ENCODE measurements at regions not wholly inside any gene's neighbourhood (a gene's known extent, or its start where the extent isn't known, plus 50 kb on each side); places are given as distances from the start of the nearest gene placed in this dataset.
"Not testable (repeated sequence)": the region's sequence is repeated elsewhere in the genome, so short reads cannot be mapped to it uniquely, and the experiment has no call there.

- Histone ChIP-seq H3K27ac (ENCODE audit: low read depth in 1 of 2, low read length in 1 of 2) (no peak overlapping the region), H3K4me1 (ENCODE audit: control insufficient read depth in 2 of 2, insufficient read depth in 2 of 2, low read length in 2 of 2) (no peaks in the 10 kb centered on the region), H3K36me3 (ENCODE audit: control insufficient read depth in 2 of 2, insufficient read depth in 2 of 2, low read length in 1 of 2) (no peaks in the 10 kb centered on the region), H3K4me3 (ENCODE audit: low read length in 2 of 2) (no peak overlapping the region), H3K9me3 (ENCODE audit: control insufficient read depth in 2 of 2, insufficient read depth in 1 of 2, low read length in 1 of 2) (no peaks in the 10 kb centered on the region), H3K27me3 (ENCODE audit: control insufficient read depth in 2 of 2, insufficient read depth in 1 of 2, low read length in 1 of 2) (no peaks in the 10 kb centered on the region)
- DNase-seq (ENCODE audit: low read depth in 6 of 9, low spot score in 9 of 9), result no peak
- 55% methylated on average over 1 of the region's 1 CpG for WGBS
These were observed 129.8 kb downstream of the TPBG start for GRCh38 chr6:82493467-82493866.

- no peak for DNase-seq (ENCODE audit: low read depth in 6 of 9, low spot score in 9 of 9)
- H3K36me3 ChIP-seq (ENCODE audit: control insufficient read depth in 2 of 2, insufficient read depth in 2 of 2, low read length in 1 of 2), result no peaks in the 10 kb centered on the region
- H3K4me3 ChIP-seq (ENCODE audit: low read length in 2 of 2), result no peak overlapping the region
- H3K27me3 ChIP-seq (ENCODE audit: control insufficient read depth in 2 of 2, insufficient read depth in 1 of 2, low read length in 1 of 2), result no peaks in the 10 kb centered on the region
- H3K27ac ChIP-seq (ENCODE audit: low read depth in 1 of 2, low read length in 1 of 2), result no peak overlapping the region
- no peaks in the 10 kb centered on the region for H3K4me1 ChIP-seq (ENCODE audit: control insufficient read depth in 2 of 2, insufficient read depth in 2 of 2, low read length in 2 of 2)
- H3K9me3 ChIP-seq (ENCODE audit: control insufficient read depth in 2 of 2, insufficient read depth in 1 of 2, low read length in 1 of 2), result no peaks in the 10 kb centered on the region
These were observed 130.8 kb downstream of the TPBG start for GRCh38 chr6:82494367-82494766.

- 86% methylated on average over 5 of the region's 5 CpGs for WGBS
- H3K4me3 ChIP-seq (ENCODE audit: low read length in 2 of 2); H3K27ac ChIP-seq (ENCODE audit: low read depth in 1 of 2, low read length in 1 of 2); H3K9me3 ChIP-seq (ENCODE audit: control insufficient read depth in 2 of 2, insufficient read depth in 1 of 2, low read length in 1 of 2); H3K36me3 ChIP-seq (ENCODE audit: control insufficient read depth in 2 of 2, insufficient read depth in 2 of 2, low read length in 1 of 2); DNase-seq (ENCODE audit: low read depth in 6 of 9, low spot score in 9 of 9); H3K4me1 ChIP-seq (ENCODE audit: control insufficient read depth in 2 of 2, insufficient read depth in 2 of 2, low read length in 2 of 2); H3K27me3 ChIP-seq (ENCODE audit: control insufficient read depth in 2 of 2, insufficient read depth in 1 of 2, low read length in 1 of 2): not testable (repeated sequence)
These were observed 138.3 kb downstream of the TPBG start for GRCh38 chr6:82501901-82502300.

GRCh38 chr6:82506526-82506925 is 142.9 kb downstream of the TPBG start:
- Histone ChIP-seq H3K36me3 (ENCODE audit: control insufficient read depth in 2 of 2, insufficient read depth in 2 of 2, low read length in 1 of 2) (no peaks in the 10 kb centered on the region), H3K27ac (ENCODE audit: low read depth in 1 of 2, low read length in 1 of 2) (no peak overlapping the region), H3K4me1 (ENCODE audit: control insufficient read depth in 2 of 2, insufficient read depth in 2 of 2, low read length in 2 of 2) (no peaks in the 10 kb centered on the region), H3K4me3 (ENCODE audit: low read length in 2 of 2) (no peak overlapping the region), H3K9me3 (ENCODE audit: control insufficient read depth in 2 of 2, insufficient read depth in 1 of 2, low read length in 1 of 2) (no peaks in the 10 kb centered on the region), H3K27me3 (ENCODE audit: control insufficient read depth in 2 of 2, insufficient read depth in 1 of 2, low read length in 1 of 2) (no peaks in the 10 kb centered on the region)
- 80% methylated on average over 1 of the region's 1 CpG for WGBS
- DNase-seq (ENCODE audit: low read depth in 6 of 9, low spot score in 9 of 9), result no peak

GRCh38 chr6:82507112-82507511 is 143.5 kb downstream of the TPBG start:
- Histone ChIP-seq H3K27me3 (ENCODE audit: control insufficient read depth in 2 of 2, insufficient read depth in 1 of 2, low read length in 1 of 2) (no peaks in the 10 kb centered on the region), H3K4me3 (ENCODE audit: low read length in 2 of 2) (no peak overlapping the region), H3K36me3 (ENCODE audit: control insufficient read depth in 2 of 2, insufficient read depth in 2 of 2, low read length in 1 of 2) (no peaks in the 10 kb centered on the region), H3K27ac (ENCODE audit: low read depth in 1 of 2, low read length in 1 of 2) (no peak overlapping the region), H3K4me1 (ENCODE audit: control insufficient read depth in 2 of 2, insufficient read depth in 2 of 2, low read length in 2 of 2) (no peaks in the 10 kb centered on the region), H3K9me3 (ENCODE audit: control insufficient read depth in 2 of 2, insufficient read depth in 1 of 2, low read length in 1 of 2) (peaks cover 0 to under 1% of the 10 kb centered on the region in 2 donors)
- WGBS, result 37% methylated on average over 1 of the region's 1 CpG
- DNase-seq (ENCODE audit: low read depth in 6 of 9, low spot score in 9 of 9), result no peak

GRCh38 chr6:82511546-82511945 is 147.9 kb downstream of the TPBG start:
- H3K4me1 ChIP-seq (ENCODE audit: control insufficient read depth in 2 of 2, insufficient read depth in 2 of 2, low read length in 2 of 2), result no peaks in the 10 kb centered on the region
- H3K4me3 ChIP-seq (ENCODE audit: low read length in 2 of 2), result no peak overlapping the region
- H3K27me3 ChIP-seq (ENCODE audit: control insufficient read depth in 2 of 2, insufficient read depth in 1 of 2, low read length in 1 of 2), result no peaks in the 10 kb centered on the region
- no peaks in the 10 kb centered on the region for H3K36me3 ChIP-seq (ENCODE audit: control insufficient read depth in 2 of 2, insufficient read depth in 2 of 2, low read length in 1 of 2)
- whole genome bisulfite sequencing, result 78% methylated on average over 2 of the region's 2 CpGs
- DNase-seq (ENCODE audit: low read depth in 6 of 9, low spot score in 9 of 9), result no peak
- H3K9me3 ChIP-seq (ENCODE audit: control insufficient read depth in 2 of 2, insufficient read depth in 1 of 2, low read length in 1 of 2), result peaks cover 0 to 3% of the 10 kb centered on the region in 2 donors
- H3K27ac ChIP-seq (ENCODE audit: low read depth in 1 of 2, low read length in 1 of 2), result no peak overlapping the region

GRCh38 chr6:82517896-82518295 is 154.3 kb downstream of the TPBG start:
- not testable (repeated sequence) for H3K27me3 ChIP-seq (ENCODE audit: control insufficient read depth in 2 of 2, insufficient read depth in 1 of 2, low read length in 1 of 2); H3K4me1 ChIP-seq (ENCODE audit: control insufficient read depth in 2 of 2, insufficient read depth in 2 of 2, low read length in 2 of 2); H3K9me3 ChIP-seq (ENCODE audit: control insufficient read depth in 2 of 2, insufficient read depth in 1 of 2, low read length in 1 of 2); DNase-seq (ENCODE audit: low read depth in 6 of 9, low spot score in 9 of 9); H3K36me3 ChIP-seq (ENCODE audit: control insufficient read depth in 2 of 2, insufficient read depth in 2 of 2, low read length in 1 of 2); H3K27ac ChIP-seq (ENCODE audit: low read depth in 1 of 2, low read length in 1 of 2); H3K4me3 ChIP-seq (ENCODE audit: low read length in 2 of 2)
- 95% methylated on average over 4 of the region's 4 CpGs for WGBS

- Histone ChIP-seq H3K9me3 (ENCODE audit: control insufficient read depth in 2 of 2, insufficient read depth in 1 of 2, low read length in 1 of 2) (peaks cover 0 to 10% of the 10 kb centered on the region in 2 donors), H3K4me3 (ENCODE audit: low read length in 2 of 2) (no peak overlapping the region), H3K27me3 (ENCODE audit: control insufficient read depth in 2 of 2, insufficient read depth in 1 of 2, low read length in 1 of 2) (no peaks in the 10 kb centered on the region), H3K27ac (ENCODE audit: low read depth in 1 of 2, low read length in 1 of 2) (no peak overlapping the region), H3K36me3 (ENCODE audit: control insufficient read depth in 2 of 2, insufficient read depth in 2 of 2, low read length in 1 of 2) (no peaks in the 10 kb centered on the region), H3K4me1 (ENCODE audit: control insufficient read depth in 2 of 2, insufficient read depth in 2 of 2, low read length in 2 of 2) (no peaks in the 10 kb centered on the region)
- DNase-seq (ENCODE audit: low read depth in 6 of 9, low spot score in 9 of 9), result no peak
- WGBS, result 86% methylated on average over 1 of the region's 1 CpG
These were observed 157.8 kb downstream of the TPBG start for GRCh38 chr6:82521369-82521768.

- H3K4me3 ChIP-seq (ENCODE audit: low read length in 2 of 2), result no peak overlapping the region
- peaks cover 0 to 10% of the 10 kb centered on the region in 2 donors for H3K9me3 ChIP-seq (ENCODE audit: control insufficient read depth in 2 of 2, insufficient read depth in 1 of 2, low read length in 1 of 2)
- no peak overlapping the region for H3K27ac ChIP-seq (ENCODE audit: low read depth in 1 of 2, low read length in 1 of 2)
- DNase-seq (ENCODE audit: low read depth in 6 of 9, low spot score in 9 of 9), result no peak
- H3K36me3 ChIP-seq (ENCODE audit: control insufficient read depth in 2 of 2, insufficient read depth in 2 of 2, low read length in 1 of 2), result no peaks in the 10 kb centered on the region
- no peaks in the 10 kb centered on the region for H3K4me1 ChIP-seq (ENCODE audit: control insufficient read depth in 2 of 2, insufficient read depth in 2 of 2, low read length in 2 of 2)
- 83% methylated on average over 2 of the region's 2 CpGs for WGBS
- H3K27me3 ChIP-seq (ENCODE audit: control insufficient read depth in 2 of 2, insufficient read depth in 1 of 2, low read length in 1 of 2), result no peaks in the 10 kb centered on the region
These were observed 158.2 kb downstream of the TPBG start for GRCh38 chr6:82521861-82522260.

- Histone ChIP-seq H3K9me3 (ENCODE audit: control insufficient read depth in 2 of 2, insufficient read depth in 1 of 2, low read length in 1 of 2) (peaks cover 0 to 10% of the 10 kb centered on the region in 2 donors), H3K4me3 (ENCODE audit: low read length in 2 of 2) (no peak overlapping the region), H3K27me3 (ENCODE audit: control insufficient read depth in 2 of 2, insufficient read depth in 1 of 2, low read length in 1 of 2) (no peaks in the 10 kb centered on the region), H3K36me3 (ENCODE audit: control insufficient read depth in 2 of 2, insufficient read depth in 2 of 2, low read length in 1 of 2) (no peaks in the 10 kb centered on the region), H3K4me1 (ENCODE audit: control insufficient read depth in 2 of 2, insufficient read depth in 2 of 2, low read length in 2 of 2) (no peaks in the 10 kb centered on the region), H3K27ac (ENCODE audit: low read depth in 1 of 2, low read length in 1 of 2) (no peak overlapping the region)
- WGBS, result 83% methylated on average over 8 of the region's 8 CpGs
- DNase-seq (ENCODE audit: low read depth in 6 of 9, low spot score in 9 of 9), result no peak
These were observed 160.4 kb downstream of the TPBG start for GRCh38 chr6:82524031-82524430.

Measured in thymus (tissue), 11 donors.